Cerebellar cortex (tissue), 1 donor: ENCODE measurements at regions not wholly inside any gene's neighbourhood (a gene's known extent, or its start where the extent isn't known, plus 50 kb on each side); places are given as distances from the start of the nearest gene placed in this dataset.
"Not testable (repeated sequence)": the region's sequence is repeated elsewhere in the genome, so short reads cannot be mapped to it uniquely, and the experiment has no call there.

Experiments
- DNase-seq: peaks from one replicate; pipeline ENCODE4 v3.0.0-alpha.2; 2015; ENCODE audit warnings: low spot score

GRCh38 chr10:123221418-123221817 lies 67.2 kb downstream of the BUB3 start:
- no peak for DNase-seq

DNA sequence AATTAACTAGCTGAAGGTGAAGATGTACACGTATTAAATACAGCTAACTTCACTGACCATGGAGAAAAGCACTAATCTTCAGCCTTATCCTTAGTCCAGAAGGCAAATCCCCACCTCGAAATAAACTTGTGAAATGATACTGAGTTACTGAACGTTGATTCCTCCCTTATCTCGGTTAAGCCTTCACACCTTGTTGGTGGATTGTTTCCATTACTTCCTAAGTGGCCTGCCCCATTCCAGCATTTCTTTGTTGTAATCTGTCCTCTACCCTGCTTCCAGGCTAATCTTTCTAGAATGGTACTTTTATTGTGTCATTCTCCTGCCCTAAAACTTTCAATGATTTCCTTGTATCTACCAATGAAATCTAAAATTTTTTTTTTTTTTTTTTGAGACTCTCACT lies 68.6 kb downstream of the BUB3 start:
- DNase-seq = no peak

GRCh38 chr10:123227706-123228105 lies 73.5 kb downstream of the BUB3 start:
- no peak for DNase-seq

- DNase-seq = no peak
Measured at GRCh38 chr10:123229927-123230630, 75.9 kb downstream of the BUB3 start.

DNA sequence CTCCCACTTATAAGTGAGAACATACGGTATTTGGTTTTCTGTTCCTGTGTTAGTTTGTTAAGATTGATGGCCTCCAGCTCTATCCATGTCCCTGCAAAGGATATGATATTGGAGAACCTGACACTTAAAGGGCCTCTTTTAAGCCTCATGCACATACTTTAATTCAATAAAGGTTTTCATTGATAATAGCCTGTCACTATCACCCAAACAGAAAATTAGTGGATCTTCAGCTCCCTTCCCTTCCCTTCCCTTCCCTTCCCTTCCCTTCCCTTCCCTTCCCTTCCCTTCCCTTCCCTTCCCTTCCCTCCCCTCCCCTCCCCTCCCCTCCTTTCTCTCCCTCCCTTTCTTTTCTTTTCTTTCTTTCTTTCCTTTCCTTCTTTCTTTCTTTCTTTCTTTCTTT lies 78.7 kb downstream of the BUB3 start:
- not testable (repeated sequence) for DNase-seq

GRCh38 chr10:123235014-123235413 lies 80.8 kb downstream of the BUB3 start:
- not testable (repeated sequence) for DNase-seq

GRCh38 chr10:123236126-123236525 lies 81.9 kb downstream of the BUB3 start:
- DNase-seq = no peak

- no peak for DNase-seq
Measured at GRCh38 chr10:123240250-123240649, 86.0 kb downstream of the BUB3 start.

DNA sequence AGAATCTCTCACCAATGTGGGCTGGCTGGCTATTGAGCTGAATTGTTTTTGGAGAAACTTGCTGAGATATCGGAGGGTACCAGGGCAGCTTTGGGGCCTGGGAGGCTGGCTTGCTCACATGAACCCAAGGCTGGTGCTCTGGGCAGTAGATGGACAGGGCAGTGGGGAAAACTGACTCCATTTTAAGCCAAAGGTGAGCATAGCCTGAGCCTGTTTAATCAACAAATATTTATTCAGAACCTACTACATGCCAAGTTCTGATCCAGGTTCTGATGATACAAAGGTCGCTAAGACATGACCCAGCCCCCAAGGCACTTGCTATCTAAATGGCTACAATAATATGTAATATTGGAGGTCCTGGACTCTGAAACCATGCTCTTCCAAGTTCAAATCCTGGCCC lies 86.6 kb downstream of the BUB3 start:
- DNase-seq = no peak

GRCh38 chr10:123241391-123242141 lies 87.4 kb downstream of the BUB3 start:
- DNase-seq = no peak

- DNase-seq = no peak
Measured at GRCh38 chr10:123244747-123245146, 90.5 kb downstream of the BUB3 start.

GRCh38 chr10:123245264-123245663 lies 91.1 kb downstream of the BUB3 start:
- DNase-seq = no peak

- no peak for DNase-seq
Measured at GRCh38 chr10:123249894-123250293, 95.7 kb downstream of the BUB3 start.

- no peak for DNase-seq
Measured at GRCh38 chr10:123250640-123251039, 96.4 kb downstream of the BUB3 start.

DNA sequence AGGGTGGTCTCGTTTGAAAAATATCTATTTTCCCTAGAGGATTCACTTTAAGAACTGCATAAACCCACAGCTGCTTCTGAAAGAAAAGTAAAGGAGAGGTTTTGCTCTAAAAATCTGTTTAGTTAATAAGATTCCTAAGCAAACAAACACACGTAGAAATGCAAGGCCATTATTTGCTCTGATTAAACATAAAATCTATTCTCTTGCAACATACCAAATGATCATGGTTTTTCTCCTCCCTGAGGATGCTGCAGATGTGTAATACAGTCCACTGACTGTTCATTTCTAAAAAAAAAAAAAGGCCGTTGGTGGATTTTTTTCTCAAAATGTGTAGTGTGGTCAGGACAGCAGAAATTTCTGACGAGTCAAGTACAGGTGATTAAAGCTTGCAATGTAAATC lies 98.6 kb downstream of the BUB3 start:
- no peak for DNase-seq

GRCh38 chr10:123254343-123254742 lies 100.1 kb downstream of the BUB3 start:
- DNase-seq = not testable (repeated sequence)

DNA sequence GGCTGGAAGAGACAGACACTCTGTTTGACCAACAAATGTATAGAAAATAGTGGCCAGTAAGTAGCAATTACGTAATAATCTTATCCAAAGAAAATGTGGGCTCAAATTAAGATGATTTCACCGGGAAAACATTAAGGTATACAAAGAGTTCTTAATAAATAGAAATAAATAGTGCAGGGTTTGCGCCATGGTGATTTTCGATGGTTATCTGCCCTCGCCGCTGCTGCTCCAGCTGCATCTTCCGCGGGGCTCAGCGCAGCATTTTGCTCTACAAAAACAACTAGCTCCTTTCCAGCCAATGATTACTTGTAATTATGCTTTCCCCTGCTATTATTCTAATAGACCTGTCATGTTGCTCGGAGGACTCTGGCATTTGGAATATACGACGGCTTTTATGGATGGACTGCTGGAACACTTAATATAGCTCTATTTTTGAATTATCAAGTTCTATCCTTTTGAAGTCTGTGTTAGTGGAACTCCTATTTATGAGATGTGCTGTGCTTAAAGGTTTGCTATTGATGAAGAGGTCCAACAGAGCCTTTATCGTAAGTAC lies 103.8 kb downstream of the BUB3 start:
- DNase-seq = no peak

DNA sequence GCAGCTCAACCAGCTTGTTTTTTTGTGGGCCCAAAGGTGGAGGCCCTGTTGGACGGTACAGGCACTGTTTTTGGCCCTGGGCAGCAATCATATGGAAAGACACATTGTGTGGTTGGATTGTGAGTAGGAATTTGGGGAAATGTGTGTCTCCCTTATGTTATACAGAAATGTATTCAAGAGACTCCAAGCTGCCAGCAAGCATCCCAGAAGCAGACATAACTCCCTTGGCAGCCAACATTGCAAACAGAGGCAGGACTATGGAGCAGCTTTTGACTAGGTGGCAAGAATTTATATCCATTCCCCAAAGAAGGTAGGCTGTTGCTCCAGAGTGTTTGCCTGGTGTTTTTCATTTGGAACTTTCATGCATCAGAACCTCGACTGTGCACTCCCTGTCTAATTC lies 104.9 kb downstream of the BUB3 start:
- DNase-seq = no peak

GRCh38 chr10:123259791-123260190 lies 105.6 kb downstream of the BUB3 start:
- DNase-seq = no peak

DNA sequence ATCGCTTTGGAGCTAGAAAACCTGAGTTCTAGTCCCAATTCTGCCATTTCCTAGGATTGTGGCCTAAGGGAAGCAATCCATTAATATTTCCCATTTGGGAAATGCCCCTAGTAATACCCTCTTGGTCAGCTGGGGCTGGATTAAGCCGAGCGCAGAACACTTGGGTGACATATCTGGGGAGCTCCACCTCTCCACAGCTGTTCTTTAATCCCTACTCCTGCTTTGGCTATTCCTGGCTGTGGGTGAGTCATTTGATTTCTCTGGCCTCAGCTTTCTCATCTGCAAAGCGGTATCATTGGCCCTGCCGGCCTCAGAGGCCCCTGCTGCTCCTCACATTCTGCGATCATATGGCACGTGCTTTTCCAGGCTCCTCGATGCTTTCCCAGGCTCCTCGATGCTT lies 108.3 kb downstream of the BUB3 start:
- no peak for DNase-seq

GRCh38 chr10:123266971-123267370 lies 112.8 kb downstream of the BUB3 start:
- no peak for DNase-seq

DNA sequence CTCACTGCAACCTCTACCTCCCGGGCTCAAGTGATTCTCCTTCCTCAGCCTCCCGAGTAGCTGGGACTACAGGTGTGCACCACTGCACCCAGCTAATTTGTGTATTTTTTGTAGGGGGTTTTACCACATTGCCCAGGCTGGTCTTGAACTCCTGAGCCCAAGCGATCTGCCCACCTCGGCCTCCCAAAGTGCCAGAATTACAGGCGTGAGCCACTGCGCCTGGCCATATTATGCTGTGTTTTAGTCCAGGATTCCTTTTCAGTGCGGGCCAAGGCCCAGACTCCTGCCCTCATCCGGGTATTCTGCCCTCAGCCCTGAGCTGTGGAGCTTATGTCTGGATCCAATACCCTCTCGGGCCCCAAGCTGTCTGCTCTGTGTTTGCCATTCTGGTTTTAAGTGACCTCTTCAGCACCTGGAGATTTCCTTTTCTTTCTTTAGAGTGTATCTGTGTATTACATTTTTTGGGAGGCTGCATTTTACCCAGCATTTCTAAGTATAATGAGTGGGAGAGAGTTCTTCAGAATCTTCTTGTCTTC lies 114.9 kb downstream of the BUB3 start:
- no peak for DNase-seq

- DNase-seq = no peak
Measured at GRCh38 chr10:123269675-123270074, 115.5 kb downstream of the BUB3 start.
